ENCODE measurements at regions not wholly inside any gene's neighbourhood (a gene's known extent, or its start where the extent isn't known, plus 50 kb on each side); places are given as distances from the start of the nearest gene placed in this dataset.

DNA sequence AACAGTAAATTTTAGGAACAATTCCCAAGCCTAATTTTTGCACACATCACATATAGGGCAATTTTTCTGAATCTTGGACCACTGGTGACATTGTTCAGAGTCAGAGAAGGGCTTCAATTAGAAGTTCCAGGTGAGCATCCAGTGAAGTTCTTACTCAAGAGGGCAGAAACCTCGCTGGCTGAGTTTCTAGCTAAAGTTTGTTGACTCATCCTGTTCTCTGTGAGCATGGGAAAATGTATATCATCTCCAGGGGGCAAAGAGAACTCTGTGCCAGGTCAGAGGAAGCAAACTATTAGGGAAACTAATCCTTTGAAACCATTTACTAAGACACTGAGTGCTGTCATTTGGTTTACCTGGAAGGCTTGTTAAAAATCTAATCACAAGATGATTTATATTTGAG lies 695.6 kb upstream of the IGFBP3 start:
- H3K4me3 ChIP-seq (ENCODE audit: low read depth, low read length), result no peak overlapping the region
- DNase-seq (ENCODE audit: low read depth), result peak; percentile 82
- TF ChIP-seq, protein P1, sequence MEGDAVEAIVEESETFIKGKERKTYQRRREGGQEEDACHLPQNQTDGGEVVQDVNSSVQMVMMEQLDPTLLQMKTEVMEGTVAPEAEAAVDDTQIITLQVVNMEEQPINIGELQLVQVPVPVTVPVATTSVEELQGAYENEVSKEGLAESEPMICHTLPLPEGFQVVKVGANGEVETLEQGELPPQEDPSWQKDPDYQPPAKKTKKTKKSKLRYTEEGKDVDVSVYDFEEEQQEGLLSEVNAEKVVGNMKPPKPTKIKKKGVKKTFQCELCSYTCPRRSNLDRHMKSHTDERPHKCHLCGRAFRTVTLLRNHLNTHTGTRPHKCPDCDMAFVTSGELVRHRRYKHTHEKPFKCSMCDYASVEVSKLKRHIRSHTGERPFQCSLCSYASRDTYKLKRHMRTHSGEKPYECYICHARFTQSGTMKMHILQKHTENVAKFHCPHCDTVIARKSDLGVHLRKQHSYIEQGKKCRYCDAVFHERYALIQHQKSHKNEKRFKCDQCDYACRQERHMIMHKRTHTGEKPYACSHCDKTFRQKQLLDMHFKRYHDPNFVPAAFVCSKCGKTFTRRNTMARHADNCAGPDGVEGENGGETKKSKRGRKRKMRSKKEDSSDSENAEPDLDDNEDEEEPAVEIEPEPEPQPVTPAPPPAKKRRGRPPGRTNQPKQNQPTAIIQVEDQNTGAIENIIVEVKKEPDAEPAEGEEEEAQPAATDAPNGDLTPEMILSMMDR (conservative IDR thresholded peaks at IDR 0.05; ENCODE audit: low read depth, low read length), result peak; percentile 9

DNA sequence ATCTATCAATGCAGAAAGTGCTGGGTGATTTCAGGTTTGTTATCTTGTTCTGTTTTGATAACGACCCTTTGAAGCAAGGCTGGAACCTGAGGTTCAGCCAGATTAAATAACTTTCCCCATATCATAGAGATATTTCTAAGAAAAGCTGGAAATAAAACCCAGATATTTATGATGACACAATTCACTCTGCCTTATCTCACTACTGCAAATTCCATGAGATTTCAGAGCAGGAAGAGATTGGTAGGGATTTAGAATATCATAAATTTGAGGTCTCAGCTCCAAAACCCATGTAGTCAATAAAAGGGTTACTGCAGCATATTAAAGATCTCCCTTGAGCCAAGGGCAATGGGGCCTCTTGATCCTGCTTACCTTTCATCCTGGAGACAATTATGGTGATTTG lies 692.5 kb upstream of the IGFBP3 start:
- no peak for DNase-seq (ENCODE audit: low read depth)
- H3K4me3 ChIP-seq (ENCODE audit: low read depth, low read length), result no peak overlapping the region
- TF ChIP-seq, protein P1 (conservative IDR thresholded peaks at IDR 0.05; ENCODE audit: low read depth, low read length), result no peak

DNA sequence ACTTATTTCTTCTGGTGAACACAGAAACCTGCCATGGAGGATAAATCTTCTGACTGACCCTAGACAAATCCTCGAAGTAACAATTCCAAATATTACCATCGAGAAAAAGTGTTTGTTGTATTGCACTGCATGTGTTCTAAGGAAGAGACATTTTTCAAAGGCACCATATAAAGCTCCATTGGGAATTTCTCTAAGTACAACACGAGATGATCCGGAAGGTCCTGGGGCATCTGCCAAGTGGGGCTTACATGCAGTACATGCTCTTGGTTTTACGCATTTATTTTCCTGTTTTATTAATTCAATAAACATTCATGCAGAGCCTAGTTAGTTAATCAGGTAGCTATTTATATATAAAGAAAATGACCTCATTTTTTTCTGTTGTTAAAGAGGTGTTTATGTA lies 692.0 kb upstream of the IGFBP3 start:
- TF ChIP-seq, protein P1 (conservative IDR thresholded peaks at IDR 0.05; ENCODE audit: low read depth, low read length), result no peak
- DNase-seq (ENCODE audit: low read depth), result no peak
- no peak overlapping the region for H3K4me3 ChIP-seq (ENCODE audit: low read depth, low read length)

DNA sequence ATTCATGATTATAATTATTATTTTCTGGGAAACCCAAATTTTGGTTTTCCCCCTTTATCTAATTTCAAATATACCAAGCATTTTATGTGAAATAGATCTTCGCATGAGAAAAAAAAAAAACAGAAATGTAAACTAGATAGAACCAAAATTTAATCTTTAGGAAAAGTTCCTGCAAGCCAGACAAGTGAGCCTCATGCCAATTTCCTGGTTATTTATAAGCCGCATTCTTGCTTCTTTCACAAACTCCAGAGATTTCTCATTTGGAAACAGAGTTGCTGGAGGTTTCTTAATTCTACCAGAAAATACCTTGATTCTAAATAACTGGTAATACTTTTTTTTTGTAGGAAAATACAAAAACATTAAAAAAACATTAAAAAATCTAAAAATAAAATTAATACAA lies 690.4 kb upstream of the IGFBP3 start:
- no peak overlapping the region for H3K4me3 ChIP-seq (ENCODE audit: low read depth, low read length)
- TF ChIP-seq, protein P1 (conservative IDR thresholded peaks at IDR 0.05; ENCODE audit: low read depth, low read length), result no peak
- DNase-seq (ENCODE audit: low read depth), result no peak

DNA sequence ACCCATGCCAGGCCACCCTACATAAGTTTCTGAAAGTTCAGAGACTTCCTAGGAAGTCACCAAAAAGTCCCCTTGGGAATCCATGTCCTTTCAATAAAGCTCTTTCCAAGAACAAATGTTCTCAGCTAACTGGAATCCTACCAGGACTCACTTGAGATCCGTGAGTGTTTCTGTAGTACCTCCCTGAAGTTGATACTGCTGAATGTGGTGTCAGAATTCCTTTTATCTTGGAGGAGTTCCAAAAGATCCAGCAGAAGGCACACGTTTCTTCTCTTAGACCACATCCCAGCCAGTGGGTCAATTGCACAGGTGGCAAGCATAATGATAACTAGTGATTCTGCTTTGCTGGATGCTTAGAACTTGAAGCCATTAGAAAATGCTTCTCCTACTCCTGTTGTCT lies 689.7 kb upstream of the IGFBP3 start:
- H3K4me3 ChIP-seq (ENCODE audit: low read depth, low read length), result no peak overlapping the region
- TF ChIP-seq, protein P1 (conservative IDR thresholded peaks at IDR 0.05; ENCODE audit: low read depth, low read length), result no peak

DNA sequence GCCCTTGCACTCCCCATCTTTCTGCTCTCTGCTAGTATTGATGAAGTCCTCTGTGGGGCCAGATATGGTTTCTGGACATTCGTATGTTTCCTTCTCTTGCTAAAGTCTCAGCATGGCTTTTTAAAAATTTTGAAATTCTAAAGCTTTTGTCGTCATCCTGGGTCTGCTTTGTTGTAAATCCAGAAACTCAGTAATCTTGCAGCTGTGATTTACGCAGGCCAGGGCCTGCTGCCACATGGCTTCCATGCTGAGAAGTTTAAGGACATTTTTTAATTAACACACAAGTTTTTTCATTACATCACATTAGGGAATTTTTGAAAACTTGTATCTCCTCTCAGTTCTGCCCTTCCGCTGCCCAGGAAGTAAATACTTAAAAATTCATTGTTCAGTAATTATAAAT lies 686.1 kb upstream of the IGFBP3 start:
- H3K4me3 ChIP-seq (ENCODE audit: low read depth, low read length), result no peak overlapping the region
- TF ChIP-seq, protein P1 (conservative IDR thresholded peaks at IDR 0.05; ENCODE audit: low read depth, low read length), result no peak
- no peak for DNase-seq (ENCODE audit: low read depth)

More for the DNA sequence above, 689.7 kb upstream of the IGFBP3 start:
- peak; percentile 36 for DNase-seq (ENCODE audit: low read depth)

DNA sequence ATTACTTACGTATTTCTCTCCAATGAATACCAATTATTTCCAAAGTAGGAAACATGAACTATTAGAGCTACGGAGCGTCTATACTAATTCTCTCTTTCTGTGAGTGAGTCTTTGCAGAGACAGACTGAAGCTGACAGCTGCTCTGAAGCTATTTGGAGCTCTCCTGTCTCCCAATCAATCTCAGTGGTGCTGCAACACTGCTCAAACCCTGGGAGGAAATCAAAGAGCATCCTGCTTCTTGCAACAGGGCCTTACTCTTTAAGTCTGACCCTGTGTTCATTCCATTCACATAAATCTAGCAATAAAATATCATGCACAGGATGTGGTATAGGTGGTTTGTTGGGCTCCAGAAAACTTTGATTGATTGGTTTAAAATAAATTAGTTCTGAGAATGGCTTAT lies 685.7 kb upstream of the IGFBP3 start:
- no peak for DNase-seq (ENCODE audit: low read depth)
- TF ChIP-seq, protein P1 (conservative IDR thresholded peaks at IDR 0.05; ENCODE audit: low read depth, low read length), result no peak
- H3K4me3 ChIP-seq (ENCODE audit: low read depth, low read length), result no peak overlapping the region
